Neural crest cell (in vitro differentiated cells): ENCODE measurements at regions not wholly inside any gene's neighbourhood (a gene's known extent, or its start where the extent isn't known, plus 50 kb on each side); places are given as distances from the start of the nearest gene placed in this dataset.

Experiments
- DNase-seq: peaks from one replicate; pipeline ENCODE4 v3.0.0; 2021; ENCODE audit warnings: low read depth, mixed read lengths, low spot score
- H3K27ac Mint-ChIP-seq: one replicate; pipeline ENCODE4 v1.8.0; 2021; ENCODE audit warnings: mild to moderate bottlenecking, mixed read lengths; ENCODE audit not compliant: unreplicated experiment
- H3K27me3 Mint-ChIP-seq: 2 replicates; pipeline ENCODE4 v1.8.0; 2021; ENCODE audit warnings: low read depth, mild to moderate bottlenecking, mixed read lengths
- H3K36me3 Mint-ChIP-seq: 2 replicates; pipeline ENCODE4 v1.8.0; 2021; ENCODE audit warnings: low read depth, mild to moderate bottlenecking, mixed read lengths
- H3K4me1 Mint-ChIP-seq: 2 replicates; pipeline ENCODE4 v1.8.0; 2021; ENCODE audit warnings: mixed read lengths
- H3K4me3 Mint-ChIP-seq: one replicate; pipeline ENCODE4 v1.8.0; 2021; ENCODE audit warnings: mild to moderate bottlenecking, mixed read lengths
- H3K9me3 Mint-ChIP-seq: 2 replicates; pipeline ENCODE4 v1.8.0; 2021; ENCODE audit warnings: mixed read lengths
- CTCF ChIP-seq: fragments of 200-600 bp; sonication (generic); conservative IDR thresholded peaks from 2 replicates; pipeline ENCODE4 v1.5.0; 2021; ENCODE audit warnings: antibody characterized with exemption, mild to moderate bottlenecking

GRCh38 chr1:5492846-5493245 is 499.4 kb downstream of the NPHP4 start:
- no peak for DNase-seq
- no peak overlapping the region for H3K27ac Mint-ChIP-seq
- no peak overlapping the region for H3K4me3 Mint-ChIP-seq
- H3K27me3 Mint-ChIP-seq, result no peaks in the 10 kb centered on the region
- H3K4me1 Mint-ChIP-seq, result peaks cover 23% of the 10 kb centered on the region
- H3K9me3 Mint-ChIP-seq, result peaks cover 3% of the 10 kb centered on the region
- no peak for TF ChIP-seq CTCF
- no peaks in the 10 kb centered on the region for H3K36me3 Mint-ChIP-seq

GRCh38 chr1:5491207-5491904 is 500.9 kb downstream of the NPHP4 start:
- no peaks in the 10 kb centered on the region for H3K9me3 Mint-ChIP-seq
- H3K27me3 Mint-ChIP-seq, result no peaks in the 10 kb centered on the region
- no peak for TF ChIP-seq CTCF
- H3K4me1 Mint-ChIP-seq, result peaks cover 23% of the 10 kb centered on the region
- H3K4me3 Mint-ChIP-seq, result no peak overlapping the region
- DNase-seq, result no peak
- H3K36me3 Mint-ChIP-seq, result no peaks in the 10 kb centered on the region
- H3K27ac Mint-ChIP-seq, result no peak overlapping the region

- TF ChIP-seq CTCF, result no peak
- no peak overlapping the region for H3K27ac Mint-ChIP-seq
- H3K4me1 Mint-ChIP-seq, result peaks cover 23% of the 10 kb centered on the region
- DNase-seq, result no peak
- H3K9me3 Mint-ChIP-seq, result no peaks in the 10 kb centered on the region
- no peaks in the 10 kb centered on the region for H3K27me3 Mint-ChIP-seq
- H3K4me3 Mint-ChIP-seq, result no peak overlapping the region
- H3K36me3 Mint-ChIP-seq, result no peaks in the 10 kb centered on the region
Measured at GRCh38 chr1:5490635-5491034, 501.6 kb downstream of the NPHP4 start.

GRCh38 chr1:5488448-5488847 is 503.8 kb downstream of the NPHP4 start:
- DNase-seq, result no peak
- Mint-ChIP-seq H3K27me3 (peaks cover 4% of the 10 kb centered on the region), H3K9me3 (no peaks in the 10 kb centered on the region), H3K4me1 (peaks cover 19% of the 10 kb centered on the region), H3K4me3 (no peak overlapping the region), H3K27ac (no peak overlapping the region), H3K36me3 (no peaks in the 10 kb centered on the region)
- TF ChIP-seq CTCF, result no peak

GRCh38 chr1:5485968-5486696 is 506.1 kb downstream of the NPHP4 start:
- no peak for TF ChIP-seq CTCF
- H3K9me3 Mint-ChIP-seq, result no peaks in the 10 kb centered on the region
- no peak for DNase-seq
- H3K4me3 Mint-ChIP-seq, result no peak overlapping the region
- no peak overlapping the region for H3K27ac Mint-ChIP-seq
- no peaks in the 10 kb centered on the region for H3K36me3 Mint-ChIP-seq
- peaks cover 15% of the 10 kb centered on the region for H3K4me1 Mint-ChIP-seq
- H3K27me3 Mint-ChIP-seq, result peaks cover 15% of the 10 kb centered on the region
